OCI-M1 (cell line): ENCODE measurements at regions not wholly inside any gene's neighbourhood (a gene's known extent, or its start where the extent isn't known, plus 50 kb on each side); places are given as distances from the start of the nearest gene placed in this dataset.
"Not testable (repeated sequence)": the region's sequence is repeated elsewhere in the genome, so short reads cannot be mapped to it uniquely, and the experiment has no call there.

ENCODE experiments used
- DNase-seq: peaks from one replicate; lab custom pipeline; 2025; lab: John Stamatoyannopoulos, UW

DNA sequence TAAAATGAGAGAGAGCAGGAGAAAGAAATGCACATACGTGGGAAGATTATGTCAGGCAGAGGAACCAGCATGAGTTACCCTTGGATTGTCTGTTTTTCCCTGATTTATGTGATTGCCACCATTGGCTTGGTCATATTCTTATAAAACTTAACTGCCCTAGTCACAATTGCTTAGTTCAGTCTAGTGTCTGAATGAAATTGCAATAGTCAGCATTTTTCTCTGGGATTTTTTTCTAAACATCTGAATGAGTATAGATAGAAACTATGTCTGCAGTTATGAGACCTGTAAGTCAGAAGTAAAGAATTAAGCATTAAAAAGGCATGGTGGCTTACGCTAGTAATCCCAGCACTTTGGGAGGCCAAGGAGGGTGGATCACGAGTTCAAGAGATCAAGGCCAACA is 889.8 kb downstream of the PLA2G4A start:
- DNase-seq, result no peak

DNA sequence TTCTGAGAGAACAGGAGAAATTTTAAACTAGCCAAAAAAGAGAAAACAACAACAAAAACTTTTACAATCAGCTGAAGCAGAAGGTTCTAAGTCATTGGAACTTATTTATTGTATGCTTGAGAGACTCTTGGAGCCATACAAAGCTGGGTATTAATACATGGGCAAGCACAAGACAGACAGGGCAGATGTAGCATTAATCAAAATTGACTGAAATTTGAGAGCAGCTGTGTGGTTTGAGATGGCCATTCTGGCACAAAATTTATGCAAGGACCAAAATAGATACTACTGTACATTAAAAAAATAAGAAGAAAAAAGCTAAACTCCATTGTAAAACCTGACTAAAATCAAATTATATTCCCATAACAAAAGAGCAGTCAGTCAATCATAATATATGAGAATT is 892.5 kb downstream of the PLA2G4A start:
- DNase-seq, result no peak

DNA sequence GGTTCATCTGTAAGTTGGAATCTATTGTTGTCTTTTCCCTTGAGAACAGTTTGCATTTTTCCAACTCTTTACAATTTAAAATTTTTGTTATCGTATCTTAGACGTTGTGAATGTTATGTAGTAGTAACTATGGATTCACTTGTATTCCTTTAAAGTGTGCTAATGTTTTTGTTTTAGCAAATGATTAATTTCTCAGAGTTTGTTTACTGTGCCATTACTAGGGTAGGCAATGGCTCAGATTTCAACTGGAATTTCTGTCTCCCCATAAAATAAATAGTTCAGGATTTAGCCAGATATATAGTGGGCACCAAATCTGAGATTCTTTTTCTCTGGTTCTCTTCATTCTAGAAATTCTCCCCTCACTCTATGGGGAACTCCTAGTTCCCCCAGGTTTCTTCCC is 896.5 kb downstream of the PLA2G4A start:
- DNase-seq, result no peak

GRCh38 chr1:187733232-187733631 is 904.5 kb downstream of the PLA2G4A start:
- no peak for DNase-seq

DNA sequence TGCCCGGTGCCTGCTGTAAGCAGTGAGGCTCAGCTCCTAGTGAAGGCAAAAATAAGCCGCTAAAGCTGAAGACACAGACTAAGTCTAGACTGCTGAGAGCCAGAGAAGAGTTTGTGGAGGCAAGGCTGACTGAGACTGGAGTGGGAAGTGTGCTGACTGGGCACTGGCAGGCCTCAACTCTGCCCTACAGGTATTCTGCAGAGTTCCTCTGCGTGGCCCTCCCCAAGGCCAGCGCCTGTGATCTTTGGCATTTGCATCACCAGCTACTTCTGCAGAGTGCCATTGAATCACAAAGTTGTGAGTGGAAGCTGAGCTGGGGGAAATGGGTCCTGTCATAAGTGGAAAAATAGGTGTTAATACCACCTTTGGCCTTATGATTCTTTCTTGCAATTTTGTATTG is 905.7 kb downstream of the PLA2G4A start:
- DNase-seq, result no peak

DNA sequence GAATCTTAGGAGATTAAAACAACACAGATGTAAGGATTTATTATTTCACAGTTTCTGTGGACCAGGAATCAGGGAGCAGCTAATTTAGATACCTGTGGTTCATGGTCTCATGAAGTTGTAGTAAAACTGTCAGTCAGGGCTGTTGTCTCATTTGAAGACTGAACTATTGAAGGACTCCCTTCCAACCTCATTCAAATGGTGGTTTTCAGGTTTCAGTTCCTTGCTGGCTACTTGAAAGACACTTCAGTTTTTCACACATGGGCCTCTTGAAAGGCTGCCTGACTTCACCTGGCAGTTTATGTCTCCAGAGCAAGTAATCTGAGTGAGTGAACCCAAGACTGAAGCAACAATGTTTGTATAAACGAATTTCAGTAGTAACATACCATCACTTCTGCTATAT is 915.9 kb downstream of the PLA2G4A start:
- no peak for DNase-seq

DNA sequence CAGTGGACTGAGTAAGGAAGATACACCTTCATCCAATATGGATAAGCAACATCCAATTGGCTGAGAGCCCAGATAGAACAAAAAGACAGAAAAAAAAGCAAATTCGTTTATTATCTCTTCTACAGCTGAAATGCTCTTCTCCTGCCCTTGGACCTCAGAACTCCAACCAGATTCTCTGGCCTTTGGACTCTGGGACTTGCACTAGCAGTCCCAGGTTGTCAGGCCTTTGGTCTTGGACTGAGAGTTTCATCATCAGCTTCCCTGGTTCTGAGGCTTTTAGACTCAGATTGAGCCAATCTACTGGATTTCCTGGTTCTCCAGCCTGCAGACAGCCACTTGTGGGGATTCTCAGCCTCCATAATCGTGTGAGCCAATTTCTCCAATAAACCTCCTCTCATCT is 926.8 kb downstream of the PLA2G4A start:
- DNase-seq, result no peak

GRCh38 chr1:187756684-187757083 is 927.9 kb downstream of the PLA2G4A start:
- not testable (repeated sequence) for DNase-seq

DNA sequence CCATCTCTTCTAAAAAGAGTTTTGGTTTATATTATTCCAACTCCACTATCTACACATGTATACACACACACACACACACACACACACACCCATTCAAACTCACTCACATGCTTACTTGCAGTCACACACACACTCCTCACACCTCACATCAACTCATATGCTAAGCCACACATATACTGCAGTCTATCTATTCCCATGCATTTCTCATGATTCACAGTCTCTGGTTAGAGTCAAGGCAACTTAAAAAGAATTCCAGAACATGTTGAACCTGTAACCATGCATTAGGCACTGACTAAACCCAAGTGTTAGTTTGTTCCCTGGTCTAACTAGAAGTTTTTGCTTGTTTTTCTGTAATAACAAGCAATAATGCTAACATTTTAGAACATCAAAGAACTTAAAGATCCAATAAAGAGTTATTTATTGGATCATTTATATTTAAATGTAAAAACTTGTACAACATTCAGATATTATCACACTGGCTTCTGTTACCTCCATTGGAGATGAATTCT is 931.1 kb downstream of the PLA2G4A start:
- no peak for DNase-seq

GRCh38 chr1:187762118-187762517 is 933.4 kb downstream of the PLA2G4A start:
- peak; percentile 48 for DNase-seq

GRCh38 chr1:187763465-187763864 is 934.7 kb downstream of the PLA2G4A start:
- DNase-seq, result no peak

- peak; percentile 38 for DNase-seq
Measured at GRCh38 chr1:187763976-187764375, 935.2 kb downstream of the PLA2G4A start.

GRCh38 chr1:187771396-187771795 is 942.6 kb downstream of the PLA2G4A start:
- no peak for DNase-seq

DNA sequence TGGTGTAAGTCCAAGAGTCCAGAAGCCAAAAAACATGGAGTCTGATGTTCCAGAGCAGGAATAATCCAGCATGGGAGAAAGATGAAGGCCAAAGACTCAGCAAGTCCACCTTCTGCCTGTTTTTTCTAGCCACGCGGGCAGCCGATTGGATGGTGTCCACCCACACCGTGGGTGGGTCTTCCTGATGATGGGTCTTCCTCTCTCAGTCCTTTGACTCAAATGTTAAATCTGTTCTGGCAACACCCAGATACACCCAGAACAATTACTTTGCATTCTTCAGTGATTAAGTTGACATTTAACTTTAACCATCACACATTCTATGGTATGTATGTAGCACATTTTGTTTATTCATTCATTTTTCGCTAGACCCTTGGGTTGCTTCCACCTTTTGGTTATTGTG is 944.4 kb downstream of the PLA2G4A start:
- DNase-seq, result no peak

DNA sequence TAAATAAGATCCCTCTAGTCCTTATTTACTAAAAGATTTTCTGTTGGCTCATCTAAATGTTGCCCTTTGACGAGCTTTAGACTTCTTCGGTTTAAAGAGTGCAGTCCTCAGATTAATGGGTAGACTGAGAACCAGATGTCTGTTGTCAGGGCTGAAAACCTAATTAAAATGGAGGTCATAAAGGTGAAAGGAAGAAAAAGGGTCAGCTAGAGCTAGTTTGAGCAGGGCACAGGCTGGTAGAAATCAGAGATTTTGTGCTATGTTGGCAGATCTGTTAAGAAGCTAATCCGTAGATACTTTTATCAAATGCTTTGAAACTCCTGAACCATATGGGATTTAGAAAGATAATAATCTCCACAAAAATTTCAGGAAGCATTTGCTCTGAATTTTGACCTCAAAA is 959.0 kb downstream of the PLA2G4A start:
- DNase-seq, result no peak

DNA sequence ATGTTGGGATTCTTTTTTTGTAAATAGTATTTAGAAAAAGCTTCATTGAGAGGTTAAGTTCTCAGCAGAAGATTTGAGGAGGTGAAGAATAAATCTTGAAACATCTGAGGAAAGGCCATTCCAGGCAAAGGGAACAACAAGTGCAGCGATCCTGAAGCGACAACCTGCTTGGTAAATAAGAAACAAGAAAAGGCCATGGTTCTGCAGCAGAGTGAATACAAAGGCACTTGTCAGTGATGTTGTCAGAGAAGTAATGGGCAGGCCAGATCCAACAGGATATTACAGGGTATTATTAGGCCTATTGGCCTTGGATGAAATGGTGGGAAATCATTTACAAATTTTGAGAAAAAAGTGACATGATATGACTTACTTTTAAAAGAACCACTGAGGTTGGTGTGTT is 960.0 kb downstream of the PLA2G4A start:
- no peak for DNase-seq

DNA sequence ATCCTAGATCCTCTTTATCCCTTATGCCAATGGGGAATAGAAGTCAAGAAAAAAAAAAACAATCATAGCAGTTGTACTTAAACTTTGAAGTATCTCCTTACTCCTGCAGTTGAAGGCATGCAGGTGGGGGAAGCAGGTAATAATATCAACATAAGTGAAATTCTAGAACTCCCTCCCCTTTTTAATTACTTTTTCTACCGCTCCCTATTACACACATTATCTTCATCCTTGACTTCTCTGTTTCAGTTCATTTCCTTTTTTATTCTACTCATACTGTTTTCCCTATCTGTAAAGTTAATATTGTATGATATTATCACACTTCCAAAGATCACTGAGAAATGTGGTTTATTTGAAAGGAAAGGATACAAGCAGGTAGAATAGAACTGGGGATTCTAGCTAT is 962.0 kb downstream of the PLA2G4A start:
- DNase-seq, result no peak

DNA sequence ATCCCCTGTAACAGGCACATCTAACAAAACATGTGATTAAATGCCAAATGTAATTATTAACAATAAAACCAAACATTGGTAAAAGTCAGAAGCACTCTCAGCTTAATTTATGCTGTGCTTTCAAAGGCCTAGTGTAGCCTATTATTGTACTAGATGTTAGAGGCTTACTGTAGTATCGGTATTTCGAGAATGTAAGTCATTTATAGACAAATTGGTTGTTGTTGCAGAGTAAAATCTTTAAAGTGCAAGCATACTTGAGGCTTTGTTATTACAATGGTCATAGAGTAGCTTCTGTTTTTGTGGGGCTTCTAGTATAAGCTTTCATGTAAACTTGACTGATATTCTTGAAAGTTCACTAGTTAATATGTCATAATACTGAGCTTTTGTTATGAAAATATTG is 965.8 kb downstream of the PLA2G4A start:
- no peak for DNase-seq

DNA sequence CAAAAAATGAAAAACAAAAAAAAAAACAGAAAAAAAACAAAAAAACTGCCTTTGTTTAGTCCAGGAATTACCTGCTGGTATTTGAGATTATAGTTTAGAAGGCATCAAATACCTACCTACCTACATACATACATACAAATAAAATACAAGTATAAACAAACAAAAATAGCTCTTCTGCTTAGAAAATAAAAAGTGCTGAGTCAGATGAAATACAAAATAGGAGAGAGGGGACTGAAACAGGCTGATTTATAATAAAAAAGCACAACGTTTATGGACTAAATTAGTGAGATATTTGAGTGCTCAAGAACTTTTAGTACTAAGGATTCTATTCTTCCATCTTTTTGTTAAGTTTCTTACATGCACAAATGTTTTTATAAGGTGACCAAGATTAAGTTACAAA is 980.8 kb downstream of the PLA2G4A start:
- DNase-seq, result no peak

GRCh38 chr1:187816646-187817045 is 987.9 kb downstream of the PLA2G4A start:
- DNase-seq, result no peak

- DNase-seq, result peak; percentile 24
Measured at GRCh38 chr1:187817782-187818181, 989.0 kb downstream of the PLA2G4A start.

DNA sequence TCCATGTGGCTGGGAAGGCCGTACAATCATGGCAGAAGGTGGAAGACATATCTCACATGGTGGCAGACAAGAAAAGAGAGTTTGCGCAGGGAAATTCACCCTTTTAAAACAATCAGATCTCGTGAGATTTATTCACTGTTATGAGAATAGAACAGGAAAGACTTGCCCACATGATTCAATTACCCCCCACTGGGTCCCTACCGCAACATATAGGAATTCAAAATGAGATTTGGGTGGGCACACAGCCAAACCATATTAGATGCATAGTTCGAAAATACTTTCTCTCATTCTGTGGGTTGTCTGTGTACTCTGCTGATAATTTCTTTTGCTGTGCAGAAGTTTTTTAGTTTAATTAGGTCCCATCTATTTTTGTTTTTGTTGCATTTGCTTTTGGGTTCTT is 990.3 kb downstream of the PLA2G4A start:
- no peak for DNase-seq

DNA sequence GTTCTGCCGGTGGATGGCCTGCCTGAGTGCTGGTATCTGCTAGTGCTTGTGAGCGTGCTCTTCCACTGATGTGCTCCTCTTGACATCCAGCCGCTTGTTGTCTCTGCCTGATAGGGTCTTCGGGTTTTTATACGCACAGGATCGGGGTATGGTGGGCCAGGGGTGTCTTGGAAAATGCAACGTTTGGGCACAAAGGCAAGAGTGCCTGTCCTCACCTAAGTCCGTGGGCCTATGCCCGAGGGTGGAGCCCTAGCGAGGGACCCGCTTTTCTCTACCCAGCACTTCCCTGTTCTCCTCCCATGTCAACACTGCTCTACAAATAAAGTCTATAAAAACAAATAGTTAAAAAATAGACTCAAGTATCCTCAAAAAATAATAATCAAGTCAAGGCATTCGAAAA is 1007.8 kb downstream of the PLA2G4A start:
- no peak for DNase-seq

DNA sequence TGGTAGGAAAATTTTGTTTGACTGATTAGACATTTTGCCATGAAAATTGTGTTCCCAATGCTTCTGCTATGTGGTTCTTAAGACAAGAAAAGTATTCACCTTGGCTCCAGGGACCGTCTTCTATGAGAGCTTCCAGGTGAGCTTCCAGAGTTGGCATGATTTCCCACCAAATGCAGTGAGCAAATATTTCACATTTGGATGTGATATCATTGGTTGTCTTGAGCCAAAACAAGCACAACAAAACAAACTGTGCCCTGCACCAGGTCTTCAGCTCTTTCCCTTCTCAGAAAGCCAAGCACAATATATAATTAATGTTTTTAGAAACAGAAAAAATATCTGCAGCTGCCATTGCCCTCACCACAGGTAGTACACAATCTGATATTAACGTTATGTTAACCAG is 1009.0 kb downstream of the PLA2G4A start:
- DNase-seq, result no peak
